Testis (tissue), 2 donors: ENCODE measurements at regions not wholly inside any gene's neighbourhood (a gene's known extent, or its start where the extent isn't known, plus 50 kb on each side); places are given as distances from the start of the nearest gene placed in this dataset.

Experiments used
- DNase-seq: peaks from one replicate; pipeline ENCODE4 v3.0.0-alpha.2; 2019
- H3K27ac ChIP-seq, 2 donors: fragments of 200-600 bp; sonication (generic); one replicate each; pipeline ENCODE4 v1.5.1; 2019
- H3K27me3 ChIP-seq: fragments of 200-600 bp; sonication (generic); one replicate; pipeline ENCODE4 v1.5.1; 2019
- H3K36me3 ChIP-seq: fragments of 200-600 bp; sonication (generic); one replicate; pipeline ENCODE4 v1.5.1; 2017; ENCODE audit warnings: low read depth; ENCODE audit errors: missing control alignments
- H3K4me1 ChIP-seq: fragments of 200-600 bp; sonication (generic); one replicate; pipeline ENCODE4 v1.5.1; 2019
- H3K4me3 ChIP-seq, 2 donors: fragments of 200-600 bp; sonication (generic); one replicate each; pipeline ENCODE4 v1.5.1; 2017 to 2019
- H3K9me3 ChIP-seq: fragments of 200-600 bp; sonication (generic); one replicate; pipeline ENCODE4 v1.5.1; 2017
- POLR2A ChIP-seq: fragments of 450-650 bp; IDR thresholded peaks from one replicate; pipeline ENCODE4 v1.6.1; 2017; ENCODE audit warnings: antibody characterized with exemption, mild to moderate bottlenecking, moderate library complexity
- WGBS, 2 donors: methylation state at CpG; one replicate each; pipeline ENCODE4 v1.1.5; 2018; 5-methylcytosine and 5-hydroxymethylcytosine counted together
- intact Hi-C: fragments of 100-400 bp; cut with DNase I; formaldehyde crosslinking; loops from one replicate; pipeline ENCODE4 v1.15.1; 2023; ENCODE audit warnings: low total_unique reads
- TF ChIP-seq, protein P1 (sequence below), 3 experiments: fragments of 450-650 bp in 2 of 3; fragments of 200-600 bp in 1 of 3; sonication (generic) in 1 of 3; IDR thresholded peaks; one replicate each; pipeline ENCODE4 v1.5.1; 2016 to 2019; ENCODE audit warnings: antibody characterized with exemption in 3 of 3, mild to moderate bottlenecking in 2 of 3, moderate library complexity in 1 of 3

DNA sequence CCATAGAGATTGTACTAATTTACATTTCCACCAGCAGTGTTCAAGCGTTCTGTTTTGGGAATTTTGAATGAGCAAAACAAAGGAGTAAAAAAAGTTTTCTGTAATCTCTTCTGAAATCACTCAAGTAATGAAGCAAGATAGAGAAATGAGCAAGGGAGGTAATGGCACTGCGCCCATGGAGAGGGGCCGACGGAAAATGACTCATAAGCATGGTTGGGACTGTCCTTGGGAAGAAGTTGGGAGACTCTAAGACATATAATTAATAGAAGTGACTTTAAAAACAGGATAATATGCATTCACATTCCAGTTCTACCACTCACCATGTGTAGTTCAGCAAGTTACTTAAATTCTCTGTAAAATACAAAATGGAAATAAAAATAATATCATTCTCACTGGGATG is 62.5 kb upstream of the C5orf46 start:
- Histone ChIP-seq H3K27me3 (no peaks in the 10 kb centered on the region), H3K36me3 (no peaks in the 10 kb centered on the region), H3K27ac (no peak overlapping the region), H3K4me3 (no peak overlapping the region), H3K9me3 (no peaks in the 10 kb centered on the region), H3K4me1 (no peaks in the 10 kb centered on the region)
- WGBS, 2 donors, result 76 to 79% methylated on average over 4 of the region's 4 CpGs
- intact Hi-C loops, result no loop called here
- no peak for TF ChIP-seq POLR2A
- TF ChIP-seq, protein P1, sequence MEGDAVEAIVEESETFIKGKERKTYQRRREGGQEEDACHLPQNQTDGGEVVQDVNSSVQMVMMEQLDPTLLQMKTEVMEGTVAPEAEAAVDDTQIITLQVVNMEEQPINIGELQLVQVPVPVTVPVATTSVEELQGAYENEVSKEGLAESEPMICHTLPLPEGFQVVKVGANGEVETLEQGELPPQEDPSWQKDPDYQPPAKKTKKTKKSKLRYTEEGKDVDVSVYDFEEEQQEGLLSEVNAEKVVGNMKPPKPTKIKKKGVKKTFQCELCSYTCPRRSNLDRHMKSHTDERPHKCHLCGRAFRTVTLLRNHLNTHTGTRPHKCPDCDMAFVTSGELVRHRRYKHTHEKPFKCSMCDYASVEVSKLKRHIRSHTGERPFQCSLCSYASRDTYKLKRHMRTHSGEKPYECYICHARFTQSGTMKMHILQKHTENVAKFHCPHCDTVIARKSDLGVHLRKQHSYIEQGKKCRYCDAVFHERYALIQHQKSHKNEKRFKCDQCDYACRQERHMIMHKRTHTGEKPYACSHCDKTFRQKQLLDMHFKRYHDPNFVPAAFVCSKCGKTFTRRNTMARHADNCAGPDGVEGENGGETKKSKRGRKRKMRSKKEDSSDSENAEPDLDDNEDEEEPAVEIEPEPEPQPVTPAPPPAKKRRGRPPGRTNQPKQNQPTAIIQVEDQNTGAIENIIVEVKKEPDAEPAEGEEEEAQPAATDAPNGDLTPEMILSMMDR (IDR thresholded peaks at IDR 0.05), result no peak
- no peak for DNase-seq

DNA sequence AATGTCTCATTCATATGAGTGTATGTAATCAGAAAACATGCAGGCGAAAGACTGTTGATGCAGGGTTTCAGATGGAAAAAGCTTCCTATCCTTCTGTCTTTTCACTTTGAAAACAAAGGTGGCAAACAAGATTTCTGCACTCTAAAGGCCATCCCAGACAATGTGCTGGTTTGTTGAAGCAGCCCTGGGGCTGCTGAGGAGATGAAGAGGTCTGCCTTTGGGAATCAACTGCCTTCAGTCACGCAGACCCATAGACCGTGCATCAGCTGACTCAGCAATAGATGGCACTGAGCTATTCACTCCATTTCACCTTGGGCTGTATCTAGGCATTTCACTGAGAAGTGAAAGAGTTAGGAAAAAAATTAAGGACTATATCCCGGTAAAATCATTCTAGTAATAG is 60.5 kb upstream of the C5orf46 start:
- intact Hi-C loops, result no loop called here
- Histone ChIP-seq H3K36me3 (no peaks in the 10 kb centered on the region), H3K27ac (no peak overlapping the region), H3K9me3 (no peaks in the 10 kb centered on the region), H3K4me3 (no peak overlapping the region), H3K27me3 (no peaks in the 10 kb centered on the region), H3K4me1 (no peaks in the 10 kb centered on the region)
- 82 to 90% methylated on average over 4 of the region's 4 CpGs for WGBS, 2 donors
- DNase-seq, result no peak
- TF ChIP-seq POLR2A, result no peak
- TF ChIP-seq, protein P1 (IDR thresholded peaks at IDR 0.05), result no peak

DNA sequence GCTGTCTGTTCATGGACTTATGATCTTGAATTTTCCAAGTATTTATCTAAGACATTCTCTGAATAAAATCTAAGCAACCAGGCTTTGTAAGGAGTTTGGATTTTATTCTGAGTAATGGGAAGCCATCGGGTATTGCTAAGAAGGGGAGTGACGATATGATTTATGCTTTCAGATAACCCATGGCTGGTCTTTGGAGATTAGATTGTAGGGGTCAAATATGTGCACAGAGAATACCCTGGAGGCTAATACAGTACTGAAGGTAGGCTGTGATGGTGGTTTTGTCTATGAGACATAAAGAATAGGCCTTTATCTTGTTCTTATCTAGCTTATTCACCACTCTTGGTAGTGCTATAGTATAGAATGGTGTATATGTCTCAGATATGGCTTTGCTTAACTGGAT is 60.0 kb upstream of the C5orf46 start:
- Histone ChIP-seq H3K36me3 (no peaks in the 10 kb centered on the region), H3K9me3 (no peaks in the 10 kb centered on the region), H3K27ac (no peak overlapping the region), H3K27me3 (no peaks in the 10 kb centered on the region), H3K4me1 (no peaks in the 10 kb centered on the region), H3K4me3 (no peak overlapping the region)
- TF ChIP-seq, protein P1 (IDR thresholded peaks at IDR 0.05), result no peak
- no peak for TF ChIP-seq POLR2A
- 42 to 56% methylated on average over 2 of the region's 2 CpGs for WGBS, 2 donors
- intact Hi-C loops, result no loop called here
- DNase-seq, result no peak

DNA sequence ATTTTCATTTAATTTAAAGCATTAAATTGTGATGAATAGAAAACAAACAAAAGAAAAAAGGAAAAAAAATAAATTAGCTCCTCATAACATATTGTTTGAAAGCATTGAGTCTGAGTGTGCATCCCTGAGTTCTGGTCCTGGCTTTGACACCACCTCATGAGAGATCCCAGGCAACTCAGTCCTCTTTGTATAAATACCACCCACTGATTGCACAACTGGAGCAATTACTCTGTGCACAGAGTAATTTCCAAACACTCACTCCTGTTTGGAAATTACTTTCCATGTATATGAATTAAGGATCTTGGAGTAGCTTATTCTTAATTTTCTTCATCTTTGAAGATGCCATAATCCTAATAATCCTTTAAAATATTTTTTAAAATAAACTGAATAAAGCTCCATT is 59.4 kb upstream of the C5orf46 start:
- Histone ChIP-seq H3K4me3 (no peak overlapping the region), H3K27ac (no peak overlapping the region), H3K27me3 (no peaks in the 10 kb centered on the region), H3K9me3 (no peaks in the 10 kb centered on the region), H3K4me1 (no peaks in the 10 kb centered on the region), H3K36me3 (no peaks in the 10 kb centered on the region)
- no peak for DNase-seq
- TF ChIP-seq, protein P1 (IDR thresholded peaks at IDR 0.05), result no peak
- TF ChIP-seq POLR2A, result no peak
- intact Hi-C loops, result no loop called here

DNA sequence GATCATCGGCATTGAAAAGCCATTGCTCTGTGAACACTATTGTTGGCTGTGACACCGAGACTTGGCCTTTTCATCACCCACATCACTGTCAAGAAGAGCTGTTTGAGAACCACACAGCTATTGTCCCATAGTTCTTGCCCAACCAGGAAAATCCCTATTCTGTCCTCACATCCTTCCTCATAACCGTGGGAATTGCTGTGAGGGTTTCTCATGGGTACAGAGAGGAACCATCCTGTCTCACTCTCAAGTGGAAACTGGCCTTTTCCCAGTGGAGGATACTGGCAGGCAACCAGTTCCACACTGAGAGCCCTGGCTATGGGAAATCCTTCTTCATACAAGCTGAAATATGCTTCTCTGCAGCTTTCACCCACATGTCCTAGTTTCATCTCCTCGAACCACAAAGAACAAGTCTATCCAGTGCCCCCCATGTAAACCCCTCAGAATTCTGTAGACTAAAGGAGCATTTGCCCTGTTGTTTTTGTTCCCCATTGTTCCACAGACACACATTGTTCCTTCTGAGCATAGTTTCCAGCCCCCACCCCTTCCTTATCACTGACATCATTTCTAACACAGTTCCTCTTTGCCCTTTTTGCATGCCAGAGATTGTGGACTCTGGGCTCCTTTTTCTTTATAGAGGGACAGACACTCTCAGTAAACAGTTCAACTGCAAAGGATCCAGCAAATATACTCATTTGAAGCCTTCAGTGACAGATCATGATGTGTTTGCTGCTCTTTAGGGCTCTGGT is 57.8 kb upstream of the C5orf46 start:
- DNase-seq, result no peak
- WGBS, 2 donors, result 76 to 81% methylated on average over 4 of the region's 4 CpGs
- intact Hi-C loops, result no loop called here
- H3K4me3 ChIP-seq, result no peak overlapping the region
- H3K36me3 ChIP-seq, result no peaks in the 10 kb centered on the region
- H3K27me3 ChIP-seq, result no peaks in the 10 kb centered on the region
- no peaks in the 10 kb centered on the region for H3K4me1 ChIP-seq
- H3K9me3 ChIP-seq, result no peaks in the 10 kb centered on the region
- no peak overlapping the region for H3K27ac ChIP-seq
- TF ChIP-seq, protein P1 (IDR thresholded peaks at IDR 0.05), result no peak
- TF ChIP-seq POLR2A, result no peak
